Gastroesophageal sphincter (tissue), 4 donors: ENCODE measurements at regions not wholly inside any gene's neighbourhood (a gene's known extent, or its start where the extent isn't known, plus 50 kb on each side); places are given as distances from the start of the nearest gene placed in this dataset.

Source experiments
- ATAC-seq: fragments of 150-250 bp; one replicate; pipeline ENCODE4 v1.9.1; 2016; ENCODE audit warnings: mild to moderate bottlenecking, moderate library complexity
- H3K27ac ChIP-seq, 4 donors: fragments of 200-600 bp; sonication (generic) in 3 of 4; 1 replicate in 3 of 4; 2 replicates in 1 of 4; pipeline ENCODE4 v1.5.1; 2016 to 2019
- H3K27me3 ChIP-seq: fragments of 200-600 bp; sonication (generic); one replicate; pipeline ENCODE4 v1.5.1; 2019
- H3K36me3 ChIP-seq, 2 donors: fragments of 200-600 bp; sonication (generic); one replicate each; pipeline ENCODE4 v1.5.1; 2019; ENCODE audit warnings: control low read depth in 1 of 2
- H3K4me1 ChIP-seq, 3 donors: fragments of 200-600 bp; sonication (generic); 1 replicate in 2 of 3; 2 replicates in 1 of 3; pipeline ENCODE4 v1.5.1; 2016 to 2019; ENCODE audit warnings: control low read depth in 2 of 3
- H3K4me3 ChIP-seq, 2 donors: fragments of 200-600 bp; sonication (generic); one replicate each; pipeline ENCODE4 v1.5.1; 2019; ENCODE audit warnings: mild to moderate bottlenecking in 1 of 2, moderate library complexity in 1 of 2
- H3K9me3 ChIP-seq, 3 donors: fragments of 200-600 bp; sonication (generic); one replicate each; pipeline ENCODE4 v1.5.1; 2017 to 2019; ENCODE audit warnings: control low read depth in 2 of 3
- CTCF ChIP-seq, 4 experiments: fragments of 200-600 bp in 2 of 4; fragments of 450-650 bp in 2 of 4; sonication (generic) in 1 of 4; IDR thresholded peaks; one replicate each; pipeline ENCODE4 v1.5.1; 2017 to 2019; ENCODE audit warnings: antibody characterized with exemption in 4 of 4, mild to moderate bottlenecking in 2 of 4, moderate library complexity in 2 of 4
- EP300 ChIP-seq: sonication (generic); formaldehyde crosslinking; IDR thresholded peaks from one replicate; pipeline ENCODE4 v1.6.1; 2017; ENCODE audit warnings: antibody characterized with exemption, mild to moderate bottlenecking
- POLR2A ChIP-seq, 2 donors: fragments of 450-650 bp; IDR thresholded peaks; one replicate each; pipeline ENCODE4 v1.6.1; 2017; ENCODE audit warnings: antibody characterized with exemption in 2 of 2, mild to moderate bottlenecking in 2 of 2, moderate library complexity in 1 of 2
- POLR2AphosphoS5 ChIP-seq: sonication (generic); formaldehyde crosslinking; IDR thresholded peaks from one replicate; pipeline ENCODE4 v1.6.1; 2017; ENCODE audit warnings: antibody characterized with exemption
- WGBS, 2 donors: methylation state at CpG; one replicate each; pipeline ENCODE4 v1.1.5; 2018; ENCODE audit warnings: low coverage in 1 of 2; 5-methylcytosine and 5-hydroxymethylcytosine counted together

- ATAC-seq: no peak
- Histone ChIP-seq H3K4me3 (no peak overlapping the region), H3K36me3 (peaks cover 0 to 10% of the 10 kb centered on the region in 2 donors), H3K9me3 (no peaks in the 10 kb centered on the region), H3K4me1 (no peaks in the 10 kb centered on the region), H3K27ac (no peak overlapping the region), H3K27me3 (no peaks in the 10 kb centered on the region)
- no peak for TF ChIP-seq POLR2A (IDR thresholded peaks at IDR 0.05)
- no peak for TF ChIP-seq EP300
- no peak for TF ChIP-seq POLR2AphosphoS5
- no peak for TF ChIP-seq CTCF (IDR thresholded peaks at IDR 0.05)
- WGBS, 2 donors: 63 to 70% methylated on average over 3 of the region's 3 CpGs
Observed at GRCh38 chrX:55142206-55142918, 53.5 kb downstream of the PAGE2 start.

DNA sequence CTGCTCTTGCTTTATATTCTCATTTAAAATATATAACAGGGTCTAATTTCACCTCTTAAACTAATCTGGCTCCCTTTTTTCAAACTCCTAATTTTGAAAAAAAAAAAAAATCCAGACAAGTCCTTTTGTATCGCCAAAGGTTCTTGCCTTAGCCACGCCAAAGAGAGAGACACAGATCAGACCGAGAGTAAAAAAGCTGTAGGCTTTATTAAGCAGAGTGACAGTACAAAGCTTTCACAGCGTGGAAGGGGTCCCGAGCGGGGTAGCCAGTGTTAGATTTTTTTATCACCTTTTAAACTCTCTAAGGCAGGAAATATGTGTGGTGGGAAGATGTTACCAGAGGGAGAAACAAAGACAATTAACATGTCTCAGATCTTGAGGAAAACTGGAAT is 54.1 kb downstream of the PAGE2 start:
- peaks cover 0 to 10% of the 10 kb centered on the region in 2 donors for H3K36me3 ChIP-seq
- no peaks in the 10 kb centered on the region for H3K4me1 ChIP-seq
- no peak overlapping the region for H3K4me3 ChIP-seq
- WGBS, 2 donors: 52 to 53% methylated on average over 4 to 6 of the region's 6 CpGs
- H3K9me3 ChIP-seq: no peaks in the 10 kb centered on the region
- no peak overlapping the region for H3K27ac ChIP-seq
- TF ChIP-seq POLR2A (IDR thresholded peaks at IDR 0.05) (no peak), CTCF (IDR thresholded peaks at IDR 0.05) (no peak), POLR2AphosphoS5 (no peak), EP300 (no peak)
- H3K27me3 ChIP-seq: no peaks in the 10 kb centered on the region
- no peak for ATAC-seq

DNA sequence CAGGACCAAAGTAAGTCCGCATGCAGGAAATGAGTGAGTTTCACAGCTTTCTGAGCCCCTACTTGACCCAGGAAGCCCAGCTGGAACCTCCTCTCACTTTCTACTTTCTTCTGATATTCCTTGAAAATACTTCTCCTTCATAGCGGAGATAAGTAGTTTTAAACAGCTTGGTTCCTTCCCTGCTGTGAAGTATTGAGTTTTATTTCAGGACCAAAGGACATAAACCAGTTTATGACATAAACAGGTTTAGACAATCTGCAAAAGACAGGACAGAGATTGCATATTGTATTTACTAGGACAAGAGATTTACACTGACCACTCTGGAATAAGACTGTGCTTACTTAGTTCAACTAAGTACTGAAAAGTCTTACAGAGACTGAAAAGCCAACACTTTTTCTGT is 54.8 kb downstream of the PAGE2 start:
- TF ChIP-seq EP300 (no peak), POLR2A (IDR thresholded peaks at IDR 0.05) (no peak), CTCF (IDR thresholded peaks at IDR 0.05) (no peak)
- H3K27ac ChIP-seq: no peak overlapping the region
- 38 to 64% methylated on average over 2 of the region's 2 CpGs for WGBS, 2 donors

GRCh38 chrX:55144697-55145096 is 55.9 kb downstream of the PAGE2 start:
- 83% methylated on average over 1 to 2 of the region's 2 CpGs for WGBS, 2 donors
- H3K9me3 ChIP-seq: no peaks in the 10 kb centered on the region

More for the DNA sequence above, 54.8 kb downstream of the PAGE2 start:
- H3K27me3 ChIP-seq: no peaks in the 10 kb centered on the region
- no peak for ATAC-seq
- peaks cover 0 to 10% of the 10 kb centered on the region in 2 donors for H3K36me3 ChIP-seq
- no peak overlapping the region for H3K4me3 ChIP-seq
- H3K4me1 ChIP-seq: no peaks in the 10 kb centered on the region
- no peaks in the 10 kb centered on the region for H3K9me3 ChIP-seq

More at GRCh38 chrX:55144697-55145096, 55.9 kb downstream of the PAGE2 start:
- TF ChIP-seq EP300 (no peak), POLR2AphosphoS5 (no peak), CTCF (IDR thresholded peaks at IDR 0.05) (no peak), POLR2A (IDR thresholded peaks at IDR 0.05) (no peak)
- Histone ChIP-seq H3K36me3 (peaks cover 0 to 10% of the 10 kb centered on the region in 2 donors), H3K27me3 (no peaks in the 10 kb centered on the region), H3K4me3 (no peak overlapping the region), H3K4me1 (no peaks in the 10 kb centered on the region), H3K27ac (no peak overlapping the region)
- no peak for ATAC-seq
